Raji (cell line): ENCODE measurements at regions not wholly inside any gene's neighbourhood (a gene's known extent, or its start where the extent isn't known, plus 50 kb on each side); places are given as distances from the start of the nearest gene placed in this dataset.

Experiments used
- POLR2A ChIP-seq: IDR thresholded peaks from 2 replicates; pipeline ENCODE4 v1.6.1; 2011; ENCODE audit warnings: low read depth, low read length, control low read depth; ENCODE audit not compliant: insufficient read depth

DNA sequence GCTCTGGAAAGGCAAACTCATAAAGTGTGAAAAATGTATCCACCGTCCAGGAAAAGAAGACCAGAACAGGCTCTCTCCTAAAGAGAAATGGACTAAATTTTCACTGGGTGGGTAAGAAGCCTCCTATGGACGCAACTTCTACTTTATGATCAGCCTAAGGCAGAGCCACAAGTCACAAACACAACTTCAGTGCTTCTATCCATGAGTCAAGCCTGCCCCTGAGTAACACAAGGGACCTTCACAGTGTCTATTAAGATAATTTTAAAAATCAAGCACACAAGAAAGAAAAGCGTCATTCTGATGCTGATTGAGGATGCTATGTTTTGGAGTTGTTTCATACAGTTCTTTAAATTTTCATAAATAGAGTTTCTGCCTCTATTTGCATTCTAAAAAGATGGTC is 601.7 kb upstream of the ARID1B start:
- TF ChIP-seq POLR2A = no peak

DNA sequence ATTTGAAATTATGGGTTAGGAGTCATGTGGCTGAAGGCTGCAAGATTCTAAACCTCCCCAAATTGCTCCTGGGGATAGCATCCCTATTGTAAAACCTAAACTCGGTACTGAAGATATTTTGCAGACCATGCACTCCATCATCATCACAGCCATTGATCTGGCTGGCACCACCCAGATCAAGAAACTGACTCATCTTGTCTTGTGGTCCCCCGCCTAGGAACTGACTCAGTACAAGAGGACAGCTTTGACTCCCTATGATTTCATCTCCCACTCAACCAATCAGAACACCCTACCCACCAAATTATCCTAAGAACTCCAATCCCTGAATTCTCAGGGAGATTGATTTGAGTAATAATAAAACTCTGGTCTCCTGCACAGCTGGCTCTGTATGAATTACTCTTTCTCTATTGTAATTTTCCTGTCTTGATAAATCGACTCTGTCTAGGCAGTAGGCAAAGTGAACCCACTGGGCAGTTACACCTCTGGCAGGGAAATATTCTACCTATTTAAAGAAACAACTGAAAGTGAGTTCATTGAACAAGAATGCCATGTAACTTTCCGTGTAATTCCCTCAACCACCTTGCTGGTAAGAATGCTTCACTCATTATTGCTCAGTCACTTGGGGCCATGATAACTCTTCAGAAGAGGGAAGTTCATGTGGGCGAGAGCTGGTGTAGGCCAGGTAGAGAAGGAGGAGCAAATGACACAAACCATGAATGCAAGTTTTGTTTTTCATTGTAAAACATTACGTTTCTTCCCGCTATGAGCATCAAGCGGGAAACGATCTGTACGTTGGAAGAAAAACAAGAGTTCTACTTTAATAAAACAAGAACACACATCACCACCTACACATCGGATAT is 602.9 kb upstream of the ARID1B start:
- no peak for TF ChIP-seq POLR2A

DNA sequence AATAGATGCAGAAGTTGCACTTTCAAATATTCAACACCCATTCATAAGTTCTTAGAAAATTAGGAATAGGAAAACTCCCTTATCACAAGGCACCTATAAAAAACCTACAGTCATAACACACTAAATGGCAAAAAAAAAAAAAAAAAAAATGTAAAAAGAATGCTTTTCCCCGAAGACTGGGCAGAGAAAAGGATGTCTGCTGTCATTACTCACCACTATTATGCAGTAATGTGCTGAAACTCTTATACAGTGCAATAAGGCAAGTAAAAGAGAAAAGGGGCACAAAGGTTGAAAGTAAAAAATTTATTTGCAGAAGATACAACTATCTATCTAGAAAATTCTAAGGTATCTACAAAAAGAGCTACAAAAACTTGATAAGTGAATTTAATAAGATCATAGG is 607.8 kb upstream of the ARID1B start:
- no peak for TF ChIP-seq POLR2A

DNA sequence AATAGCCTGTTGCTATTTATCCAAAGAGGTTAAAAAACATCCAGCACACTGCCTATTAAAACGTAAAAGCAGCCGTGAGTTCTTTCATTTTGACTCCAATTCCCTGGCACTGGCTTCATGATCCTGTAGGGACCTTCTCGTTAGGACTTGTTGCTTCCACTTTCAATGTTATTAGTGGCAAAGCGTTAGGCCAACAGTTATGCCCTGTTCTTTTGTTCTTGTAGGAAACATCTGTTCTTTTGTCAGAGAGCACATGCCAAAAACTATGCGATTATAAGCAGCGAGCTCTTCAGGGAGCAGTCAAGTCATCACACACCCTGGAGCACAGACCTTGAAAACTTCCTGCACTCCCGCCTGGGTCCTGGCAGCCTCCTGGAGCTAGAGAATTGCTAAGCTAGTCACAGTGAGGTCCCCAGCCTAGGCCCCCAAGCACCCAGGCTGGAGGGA is 609.5 kb upstream of the ARID1B start:
- TF ChIP-seq POLR2A = no peak

DNA sequence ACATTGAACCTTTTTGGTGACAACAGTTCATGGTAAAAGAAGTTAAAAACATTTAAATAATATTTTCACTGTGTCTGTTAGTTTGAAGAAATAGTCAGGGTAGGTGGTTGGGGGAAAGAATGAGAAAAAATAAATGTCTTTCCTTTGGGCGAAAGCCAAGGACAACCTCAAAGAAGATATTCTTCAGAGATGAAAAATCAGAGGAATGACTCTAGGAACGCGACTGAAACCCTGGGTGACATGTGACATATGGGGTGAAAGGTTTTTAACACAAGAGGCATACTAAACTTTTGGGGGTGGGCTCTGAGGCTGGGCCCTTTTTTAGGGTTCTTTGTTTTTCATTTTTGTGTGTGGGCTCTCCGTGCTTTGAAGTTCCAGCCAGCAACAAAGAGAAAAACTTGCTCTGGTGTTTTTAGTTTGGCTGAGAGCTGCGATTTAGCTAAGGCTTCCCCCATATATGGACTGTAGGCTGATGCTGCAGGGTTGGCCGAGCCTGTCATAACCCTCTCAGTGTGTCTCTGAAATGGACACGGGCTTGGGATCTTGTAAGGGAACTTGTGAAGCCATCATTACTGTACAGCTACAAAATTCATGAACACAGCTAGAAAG is 610.1 kb upstream of the ARID1B start:
- no peak for TF ChIP-seq POLR2A

DNA sequence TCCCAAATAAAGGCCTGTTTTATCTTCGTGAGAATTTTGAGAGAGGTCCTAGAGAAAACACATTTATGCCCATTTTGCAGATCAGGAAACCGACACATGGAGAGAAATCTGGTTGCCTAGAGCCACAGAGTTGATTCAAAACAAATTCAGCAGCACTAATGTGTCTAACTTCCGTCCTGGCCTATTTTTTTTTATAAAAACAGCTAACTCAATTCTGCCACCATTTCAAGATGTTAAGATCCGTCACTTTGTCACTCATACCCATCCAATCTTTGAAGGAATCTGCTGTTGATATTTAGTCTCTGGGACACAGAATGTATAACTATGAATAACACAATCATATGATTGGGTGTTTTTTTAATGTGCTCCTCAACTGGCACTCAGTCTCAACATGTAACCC is 611.1 kb upstream of the ARID1B start:
- no peak for TF ChIP-seq POLR2A

DNA sequence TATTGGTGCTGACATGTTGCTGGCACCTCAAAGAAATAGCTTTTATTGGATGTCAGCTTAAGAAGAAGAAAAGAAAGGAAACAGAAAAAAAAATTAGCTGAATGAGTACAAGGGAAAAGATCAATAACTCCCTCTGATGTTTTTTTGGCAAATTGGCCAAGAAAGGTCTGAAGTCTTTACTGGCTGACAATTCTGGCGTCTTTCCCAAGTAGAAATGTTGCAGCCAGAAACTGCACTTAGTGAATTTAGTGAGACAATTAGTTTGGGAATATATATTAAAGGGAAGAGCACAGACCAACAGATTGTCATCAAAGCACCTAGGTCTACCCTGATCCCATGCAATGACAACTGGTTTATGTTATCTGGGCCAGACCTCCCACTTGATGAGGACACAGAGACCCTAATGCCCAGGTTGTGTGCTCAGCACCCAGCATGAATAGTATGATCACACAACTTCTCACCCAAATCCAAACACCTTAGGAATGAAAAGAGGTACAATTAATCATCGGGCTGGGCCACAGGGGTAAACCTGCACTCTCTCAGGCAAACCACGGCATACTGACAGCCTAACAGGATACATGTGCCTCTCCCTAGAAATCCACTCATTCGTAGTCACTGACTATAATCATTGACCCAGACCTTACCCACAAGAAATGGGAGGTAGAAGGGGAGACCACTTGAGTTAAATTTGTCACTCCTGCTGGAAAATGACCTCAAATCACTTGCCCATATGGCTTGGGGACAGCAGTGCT is 612.3 kb upstream of the ARID1B start:
- no peak for TF ChIP-seq POLR2A

DNA sequence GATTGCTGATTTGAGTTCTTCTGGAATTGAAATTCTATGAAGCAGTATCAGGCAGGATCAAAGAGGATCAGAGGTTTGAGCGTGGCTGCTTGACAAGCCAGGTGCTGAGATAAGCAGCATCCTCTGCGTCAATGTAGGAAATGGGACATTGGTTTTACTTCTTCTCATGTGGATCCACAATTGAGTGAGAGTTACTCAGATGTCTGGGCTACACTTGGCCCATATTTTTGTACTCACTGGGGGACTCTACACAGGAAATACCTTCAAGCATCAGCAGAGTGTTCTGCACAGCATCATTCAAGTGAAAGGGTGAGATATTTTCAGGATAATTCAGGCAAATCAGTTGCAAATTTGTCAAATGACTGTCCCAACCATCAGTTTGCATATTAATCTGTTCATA is 613.9 kb upstream of the ARID1B start:
- TF ChIP-seq POLR2A = no peak

DNA sequence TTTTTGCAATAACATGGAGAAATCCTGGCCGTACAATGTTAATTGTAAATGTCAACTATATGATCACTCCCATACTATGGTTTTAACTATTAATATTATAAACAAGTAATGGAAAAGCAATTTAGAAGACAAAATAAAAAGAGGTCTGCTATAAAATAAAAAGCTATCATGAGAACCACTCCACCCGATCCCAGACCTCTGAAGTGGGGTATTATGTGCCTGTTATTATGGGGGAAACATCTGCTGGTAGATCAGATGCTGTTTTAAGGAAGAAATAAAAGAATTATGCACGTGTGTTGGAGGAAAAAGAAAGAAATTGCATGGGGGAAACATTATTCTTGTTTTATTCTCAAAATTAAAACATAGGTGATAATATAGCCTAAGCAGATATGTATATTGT is 615.7 kb upstream of the ARID1B start:
- TF ChIP-seq POLR2A = no peak

DNA sequence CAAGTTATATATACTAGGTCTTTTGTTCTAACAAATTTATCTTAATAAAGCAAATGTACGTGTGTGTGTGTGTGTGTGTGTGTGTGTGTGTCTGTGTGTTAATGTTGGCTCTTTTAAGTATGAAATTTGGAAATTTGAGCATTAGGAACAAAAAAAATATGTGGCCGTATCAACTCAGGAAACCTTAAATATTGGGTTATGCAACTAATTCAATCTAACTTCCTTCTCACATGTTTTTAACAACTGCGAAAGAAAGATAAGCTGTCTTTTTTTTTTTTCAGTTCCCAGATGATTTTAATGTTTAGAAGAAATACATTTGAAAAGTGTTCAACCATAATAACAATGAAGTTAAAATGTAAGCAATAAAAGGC is 616.4 kb upstream of the ARID1B start:
- no peak for TF ChIP-seq POLR2A

DNA sequence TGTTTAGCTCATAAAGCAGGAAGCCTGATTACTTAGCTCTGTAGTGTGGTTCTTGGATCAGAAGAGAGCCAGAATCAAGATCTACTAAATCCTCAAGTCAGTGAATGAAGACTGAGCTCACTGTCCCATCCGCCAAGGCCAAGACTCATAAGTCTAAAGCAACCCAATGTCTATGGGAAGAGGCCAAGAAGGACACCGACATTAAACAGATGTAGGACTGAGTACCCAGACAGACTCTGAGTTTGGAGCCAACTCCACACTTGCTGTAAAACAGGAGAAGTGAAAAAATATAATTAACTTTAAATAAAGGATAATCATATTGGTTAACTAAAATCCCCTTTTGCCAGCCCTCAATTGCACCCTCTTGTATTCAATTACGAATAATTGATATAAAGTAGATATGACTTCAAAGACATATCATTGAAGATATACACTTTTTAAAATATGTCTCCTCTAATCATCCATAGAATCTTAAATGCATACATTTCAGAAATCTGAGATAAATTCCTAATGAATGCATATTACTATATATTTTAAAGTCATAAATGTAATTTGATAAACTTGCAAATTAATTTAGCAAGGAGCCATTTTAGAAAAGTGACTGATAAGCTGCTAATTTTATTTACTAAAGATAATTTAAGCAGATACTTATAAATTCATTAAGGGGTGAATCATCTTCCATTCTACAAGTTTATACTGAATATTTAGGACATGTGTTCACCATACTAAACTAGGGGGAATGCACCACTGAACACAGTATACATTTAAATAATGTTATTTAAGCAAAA is 617.0 kb upstream of the ARID1B start:
- no peak for TF ChIP-seq POLR2A

DNA sequence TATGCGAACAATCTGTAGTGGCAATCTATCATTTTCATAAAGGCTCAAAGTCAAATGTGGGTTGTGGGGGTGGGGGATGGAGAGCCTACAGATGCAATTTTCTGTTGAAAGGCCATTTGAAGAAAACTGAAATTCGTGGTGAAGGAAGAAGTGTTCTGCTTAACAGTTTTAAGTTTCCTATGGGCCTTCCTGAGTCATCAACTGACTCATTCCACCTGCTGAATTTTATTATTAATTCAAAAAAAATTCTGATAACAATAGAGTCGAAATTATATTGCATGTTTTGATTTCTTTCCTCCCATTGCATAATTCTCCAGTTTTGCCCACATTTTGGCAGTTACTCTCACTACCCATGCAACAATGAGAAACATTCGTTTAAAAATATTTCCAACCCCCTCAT is 622.3 kb upstream of the ARID1B start:
- TF ChIP-seq POLR2A = no peak

DNA sequence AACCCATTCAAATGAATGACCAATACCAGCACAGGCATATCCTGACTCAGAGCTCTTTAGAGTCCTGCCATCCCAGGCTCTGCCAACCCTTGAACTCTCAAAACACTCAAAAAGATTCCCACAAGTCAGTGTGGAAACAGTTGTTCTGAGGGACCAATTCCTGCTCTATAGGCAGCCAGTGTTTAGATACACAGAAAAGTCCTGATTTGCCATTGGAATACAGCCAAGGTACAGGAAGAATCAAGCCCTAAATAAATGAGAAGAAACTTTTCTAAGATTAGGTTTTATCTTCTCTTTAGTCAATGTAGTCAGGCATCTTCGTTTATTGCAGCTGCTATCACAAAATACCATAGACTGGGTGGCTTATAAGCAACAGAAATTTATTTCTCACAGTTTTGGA is 626.8 kb upstream of the ARID1B start:
- TF ChIP-seq POLR2A = no peak

DNA sequence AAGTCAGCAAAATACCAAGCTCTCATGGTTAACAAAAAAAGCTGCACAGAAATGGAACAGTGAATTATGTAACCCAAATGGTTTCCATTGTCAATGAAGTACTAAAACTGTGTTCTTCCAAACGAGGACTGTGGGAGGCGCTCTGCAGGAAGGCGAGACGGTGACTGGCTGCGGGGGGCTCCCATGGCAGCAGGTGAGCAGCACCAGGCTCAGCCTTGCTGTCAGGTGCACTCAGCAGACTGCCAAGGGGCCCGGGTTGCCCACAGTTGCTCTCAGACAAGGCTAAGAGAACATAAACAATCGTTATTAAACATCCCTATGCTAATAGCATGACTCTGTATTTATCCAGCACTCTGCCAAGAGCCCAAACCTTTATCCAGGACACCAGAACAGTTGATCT is 630.3 kb upstream of the ARID1B start:
- no peak for TF ChIP-seq POLR2A

DNA sequence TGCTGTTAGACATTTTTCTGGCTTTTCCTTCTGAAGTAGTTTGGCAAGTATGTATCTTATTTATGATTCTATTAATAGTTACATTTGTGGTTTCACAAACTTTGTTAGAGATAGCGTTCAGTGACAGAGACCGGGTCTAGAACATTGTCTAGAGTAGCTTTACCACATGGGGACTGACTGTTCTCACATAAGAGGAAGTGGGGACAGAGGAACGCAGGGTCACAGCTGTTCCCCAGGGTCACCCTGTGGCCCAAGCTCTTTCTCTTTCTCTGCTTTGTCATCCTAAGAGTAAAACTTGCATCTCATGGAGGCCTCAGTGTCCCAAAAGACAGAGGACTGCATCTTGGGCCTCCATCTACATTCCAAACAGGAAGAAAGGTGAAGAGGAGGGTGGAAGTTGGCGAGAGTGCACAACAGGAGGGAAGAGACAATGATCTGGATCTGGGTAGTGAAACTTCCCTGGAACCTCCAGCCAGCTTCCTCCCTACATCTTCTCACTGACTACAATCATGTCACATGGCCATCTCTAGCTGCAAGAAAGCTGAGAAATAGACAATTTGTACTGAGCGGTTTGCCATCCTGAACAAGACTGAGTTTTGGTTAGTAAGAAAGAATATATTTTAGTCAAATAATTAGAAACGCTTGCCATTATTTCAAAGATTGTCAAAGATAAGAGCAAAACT is 645.8 kb upstream of the ARID1B start:
- TF ChIP-seq POLR2A = no peak

DNA sequence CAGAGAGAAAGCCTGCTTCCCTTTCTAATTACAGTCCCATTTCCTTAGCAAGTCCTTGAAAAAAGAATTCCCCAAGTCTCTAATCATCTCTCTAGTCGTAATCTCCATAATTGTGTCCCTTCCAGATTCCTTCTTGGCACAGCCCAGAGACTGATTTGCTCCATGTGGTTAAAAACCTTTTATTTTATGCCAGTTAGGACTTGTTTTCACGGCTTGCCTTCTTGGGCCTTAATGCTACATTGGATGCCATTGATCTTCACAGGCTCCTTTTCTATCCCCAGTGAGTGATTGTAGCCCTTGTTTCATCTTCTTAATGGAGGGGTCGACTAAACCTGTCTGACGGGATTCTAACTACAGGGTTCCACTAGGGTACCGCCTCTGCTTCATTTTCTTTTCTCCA is 650.6 kb upstream of the ARID1B start:
- no peak for TF ChIP-seq POLR2A
